ENCODE measurements at regions not wholly inside any gene's neighbourhood (a gene's known extent, or its start where the extent isn't known, plus 50 kb on each side); places are given as distances from the start of the nearest gene placed in this dataset.
A peak's percentile ranks its signal among the peaks of the same experiment; 100 is the strongest.
"Not testable (repeated sequence)": the region's sequence is repeated elsewhere in the genome, so short reads cannot be mapped to it uniquely, and the experiment has no call there.

- no peaks in the 10 kb centered on the region for H3K27me3 ChIP-seq (replicated peaks)
- H3K4me1 ChIP-seq (replicated peaks), result no peaks in the 10 kb centered on the region
- H3K9me3 ChIP-seq (replicated peaks), result no peaks in the 10 kb centered on the region
- H3K4me3 ChIP-seq, result no peak overlapping the region
- DNase-seq (ENCODE audit: low read depth in 1 of 2, low spot score in 2 of 2), result no peak
- no peak overlapping the region for H3K27ac ChIP-seq
- H3K36me3 ChIP-seq, result no peaks in the 10 kb centered on the region
These were observed 507.0 kb upstream of the KLF6 start for GRCh38 chr10:4291990-4292389.

- DNase-seq (ENCODE audit: low read depth in 1 of 2, low spot score in 2 of 2), result peak; percentile 56 to 69
- Histone ChIP-seq H3K27ac (0 out of 2 replicates have a peak overlapping the region, but pooled peaks have one; percentile 21), H3K27me3 (replicated peaks) (no peaks in the 10 kb centered on the region), H3K36me3 (no peaks in the 10 kb centered on the region), H3K9me3 (replicated peaks) (no peaks in the 10 kb centered on the region), H3K4me3 (no peak overlapping the region), H3K4me1 (replicated peaks) (peaks cover 39% of the 10 kb centered on the region)
These were observed 500.1 kb upstream of the KLF6 start for GRCh38 chr10:4285121-4285520.

- Histone ChIP-seq H3K27ac (peak overlapping the region; percentile 21; the same call in 1 of the 2 replicates), H3K27me3 (replicated peaks) (no peaks in the 10 kb centered on the region), H3K36me3 (no peaks in the 10 kb centered on the region), H3K4me3 (no peak overlapping the region), H3K4me1 (replicated peaks) (peaks cover 50% of the 10 kb centered on the region), H3K9me3 (replicated peaks) (no peaks in the 10 kb centered on the region)
- DNase-seq (ENCODE audit: low read depth in 1 of 2, low spot score in 2 of 2), result no peak
These were observed 499.0 kb upstream of the KLF6 start for GRCh38 chr10:4283846-4284610.

- DNase-seq (ENCODE audit: low read depth in 1 of 2, low spot score in 2 of 2), result no peak
- H3K27me3 ChIP-seq (replicated peaks), result no peaks in the 10 kb centered on the region
- peaks cover 50% of the 10 kb centered on the region for H3K4me1 ChIP-seq (replicated peaks)
These were observed 497.5 kb upstream of the KLF6 start for GRCh38 chr10:4282496-4282895.

GRCh38 chr10:4281190-4281825 is 496.3 kb upstream of the KLF6 start:
- H3K27me3 ChIP-seq (replicated peaks), result no peaks in the 10 kb centered on the region
- H3K4me1 ChIP-seq (replicated peaks), result peaks cover 50% of the 10 kb centered on the region
- peak overlapping the region; percentile 70 for H3K27ac ChIP-seq
- no peaks in the 10 kb centered on the region for H3K9me3 ChIP-seq (replicated peaks)
- H3K4me3 ChIP-seq, result no peak overlapping the region
- H3K36me3 ChIP-seq, result no peaks in the 10 kb centered on the region
- DNase-seq (ENCODE audit: low read depth in 1 of 2, low spot score in 2 of 2), result peak; percentile 67 to 77

More at GRCh38 chr10:4282496-4282895, 497.5 kb upstream of the KLF6 start:
- H3K36me3 ChIP-seq, result no peaks in the 10 kb centered on the region
- no peaks in the 10 kb centered on the region for H3K9me3 ChIP-seq (replicated peaks)
- no peak overlapping the region for H3K4me3 ChIP-seq
- no peak overlapping the region for H3K27ac ChIP-seq

GRCh38 chr10:4280461-4281189 is 495.6 kb upstream of the KLF6 start:
- H3K36me3 ChIP-seq, result no peaks in the 10 kb centered on the region
- H3K27ac ChIP-seq, result peak overlapping the region; percentile 70
- H3K27me3 ChIP-seq (replicated peaks), result no peaks in the 10 kb centered on the region
- no peak overlapping the region for H3K4me3 ChIP-seq
- H3K4me1 ChIP-seq (replicated peaks), result peaks cover 50% of the 10 kb centered on the region
- DNase-seq (ENCODE audit: low read depth in 1 of 2, low spot score in 2 of 2), result peak; percentile 60 to 79
- no peaks in the 10 kb centered on the region for H3K9me3 ChIP-seq (replicated peaks)

- H3K4me1 ChIP-seq (replicated peaks), result peaks cover 43% of the 10 kb centered on the region
- no peaks in the 10 kb centered on the region for H3K36me3 ChIP-seq
- peak overlapping the region; percentile 70 for H3K27ac ChIP-seq
- no peak overlapping the region for H3K4me3 ChIP-seq
- H3K9me3 ChIP-seq (replicated peaks), result no peaks in the 10 kb centered on the region
- H3K27me3 ChIP-seq (replicated peaks), result no peaks in the 10 kb centered on the region
- DNase-seq (ENCODE audit: low read depth in 1 of 2, low spot score in 2 of 2), result peak in 1 of 2 experiments; percentile 38
These were observed 494.6 kb upstream of the KLF6 start for GRCh38 chr10:4279655-4280054.

- no peaks in the 10 kb centered on the region for H3K27me3 ChIP-seq (replicated peaks)
- no peak overlapping the region for H3K27ac ChIP-seq
- H3K9me3 ChIP-seq (replicated peaks), result no peaks in the 10 kb centered on the region
- no peak overlapping the region for H3K4me3 ChIP-seq
- H3K36me3 ChIP-seq, result no peaks in the 10 kb centered on the region
- H3K4me1 ChIP-seq (replicated peaks), result peaks cover 31% of the 10 kb centered on the region
- no peak for DNase-seq (ENCODE audit: low read depth in 1 of 2, low spot score in 2 of 2)
These were observed 493.2 kb upstream of the KLF6 start for GRCh38 chr10:4278186-4278585.

- no peak for DNase-seq (ENCODE audit: low read depth in 1 of 2, low spot score in 2 of 2)
- H3K36me3 ChIP-seq, result no peaks in the 10 kb centered on the region
- no peak overlapping the region for H3K27ac ChIP-seq
- H3K4me1 ChIP-seq (replicated peaks), result peaks cover 21% of the 10 kb centered on the region
- H3K4me3 ChIP-seq, result no peak overlapping the region
- no peaks in the 10 kb centered on the region for H3K27me3 ChIP-seq (replicated peaks)
- no peaks in the 10 kb centered on the region for H3K9me3 ChIP-seq (replicated peaks)
These were observed 491.1 kb upstream of the KLF6 start for GRCh38 chr10:4276151-4276550.

GRCh38 chr10:4274671-4275070 is 489.7 kb upstream of the KLF6 start:
- H3K9me3 ChIP-seq (replicated peaks); H3K27me3 ChIP-seq (replicated peaks); H3K36me3 ChIP-seq; H3K4me3 ChIP-seq; H3K27ac ChIP-seq; DNase-seq (ENCODE audit: low read depth in 1 of 2, low spot score in 2 of 2): not testable (repeated sequence)
- H3K4me1 ChIP-seq (replicated peaks), result peaks cover 18% of the 10 kb centered on the region

- Histone ChIP-seq H3K27ac (no peak overlapping the region), H3K36me3 (no peaks in the 10 kb centered on the region)
- no peak for DNase-seq (ENCODE audit: low read depth in 1 of 2, low spot score in 2 of 2)
These were observed 486.2 kb upstream of the KLF6 start for GRCh38 chr10:4271193-4271592.

GRCh38 chr10:4270116-4270515 is 485.1 kb upstream of the KLF6 start:
- peaks cover 12% of the 10 kb centered on the region for H3K4me1 ChIP-seq (replicated peaks)
- no peak overlapping the region for H3K4me3 ChIP-seq
- peak; percentile 78 to 80 for DNase-seq (ENCODE audit: low read depth in 1 of 2, low spot score in 2 of 2)
- H3K27me3 ChIP-seq (replicated peaks), result no peaks in the 10 kb centered on the region
- H3K27ac ChIP-seq, result peak overlapping the region; percentile 45
- H3K9me3 ChIP-seq (replicated peaks), result no peaks in the 10 kb centered on the region
- H3K36me3 ChIP-seq, result no peaks in the 10 kb centered on the region

More at GRCh38 chr10:4271193-4271592, 486.2 kb upstream of the KLF6 start:
- no peaks in the 10 kb centered on the region for H3K9me3 ChIP-seq (replicated peaks)
- peaks cover 12% of the 10 kb centered on the region for H3K4me1 ChIP-seq (replicated peaks)
- H3K27me3 ChIP-seq (replicated peaks), result no peaks in the 10 kb centered on the region
- no peak overlapping the region for H3K4me3 ChIP-seq

GRCh38 chr10:4268490-4268889 is 483.5 kb upstream of the KLF6 start:
- not testable (repeated sequence) for DNase-seq (ENCODE audit: low read depth in 1 of 2, low spot score in 2 of 2); H3K27me3 ChIP-seq (replicated peaks); H3K27ac ChIP-seq; H3K4me3 ChIP-seq; H3K36me3 ChIP-seq; H3K9me3 ChIP-seq (replicated peaks)
- peaks cover 12% of the 10 kb centered on the region for H3K4me1 ChIP-seq (replicated peaks)
